Body of pancreas (tissue), 4 donors: ENCODE measurements at regions not wholly inside any gene's neighbourhood (a gene's known extent, or its start where the extent isn't known, plus 50 kb on each side); places are given as distances from the start of the nearest gene placed in this dataset.

Source experiments
- ATAC-seq: fragments of 150-250 bp; one replicate; pipeline ENCODE4 v1.9.1; 2016
- DNase-seq, 4 donors: peaks; one replicate each; pipeline ENCODE4 v3.0.0-alpha.2; 2019
- H3K27ac ChIP-seq, 4 donors: fragments of 200-600 bp; sonication (generic); 1 replicate in 3 of 4; 2 replicates in 1 of 4; pipeline versions ENCODE4 v1.5.1 to v1.6.1; 2016 to 2019; ENCODE audit warnings: mild to moderate bottlenecking in 1 of 4, mixed read lengths in 1 of 4, moderate library complexity in 1 of 4
- H3K27me3 ChIP-seq, 2 donors: fragments of 200-600 bp; sonication (generic); one replicate each; pipeline ENCODE4 v1.6.0; 2016; ENCODE audit warnings: mild to moderate bottlenecking in 1 of 2
- H3K36me3 ChIP-seq, 2 donors: fragments of 200-600 bp; sonication (generic); replicated peaks in 1 of 2; 2 replicates each; pipeline ENCODE4 v1.5.1; 2016; ENCODE audit warnings: low read depth in 2 of 2; ENCODE audit not compliant: insufficient read depth in 1 of 2
- H3K4me1 ChIP-seq: fragments of 200-600 bp; sonication (generic); one replicate; pipeline ENCODE4 v1.6.0; 2016
- H3K4me3 ChIP-seq, 2 donors: fragments of 200-600 bp; sonication (generic); 1 replicate in 1 of 2; 2 replicates in 1 of 2; pipeline ENCODE4 v1.5.1; 2016 to 2019
- H3K9me3 ChIP-seq, 3 donors: fragments of 200-600 bp; sonication (generic); 1 replicate in 2 of 3; 2 replicates in 1 of 3; pipeline ENCODE4 v1.5.1; 2016
- POLR2A ChIP-seq, 3 donors: fragments of 450-650 bp; IDR thresholded peaks; one replicate each; pipeline ENCODE4 v1.6.1; 2016; ENCODE audit warnings: antibody characterized with exemption in 3 of 3, mild to moderate bottlenecking in 2 of 3
- WGBS, 2 donors: methylation state at CpG; one replicate each; pipeline ENCODE4 v1.1.5; 2017; 5-methylcytosine and 5-hydroxymethylcytosine counted together
- intact Hi-C: fragments of 100-400 bp; cut with DNase I; formaldehyde crosslinking; loops from one replicate; pipeline ENCODE4 v1.15.1; 2023
- TF ChIP-seq, protein P1 (sequence below), 7 experiments: fragments of 450-650 bp in 4 of 7; fragments of 200-600 bp in 3 of 7; sonication (generic) in 3 of 7; IDR thresholded peaks; one replicate each; pipeline ENCODE4 v1.5.1; 2016 to 2019; ENCODE audit warnings: antibody characterized with exemption in 7 of 7

GRCh38 chrX:155761185-155761584, 120.0 kb upstream of the VAMP7 start:
- no peaks in the 10 kb centered on the region for H3K4me1 ChIP-seq
- H3K36me3 ChIP-seq: no peaks in the 10 kb centered on the region
- no peak for ATAC-seq
- intact Hi-C loops: no loop called here
- DNase-seq: no peak
- no peaks in the 10 kb centered on the region for H3K9me3 ChIP-seq
- H3K4me3 ChIP-seq: no peak overlapping the region
- TF ChIP-seq POLR2A (IDR thresholded peaks at IDR 0.05): no peak
- TF ChIP-seq, protein P1, sequence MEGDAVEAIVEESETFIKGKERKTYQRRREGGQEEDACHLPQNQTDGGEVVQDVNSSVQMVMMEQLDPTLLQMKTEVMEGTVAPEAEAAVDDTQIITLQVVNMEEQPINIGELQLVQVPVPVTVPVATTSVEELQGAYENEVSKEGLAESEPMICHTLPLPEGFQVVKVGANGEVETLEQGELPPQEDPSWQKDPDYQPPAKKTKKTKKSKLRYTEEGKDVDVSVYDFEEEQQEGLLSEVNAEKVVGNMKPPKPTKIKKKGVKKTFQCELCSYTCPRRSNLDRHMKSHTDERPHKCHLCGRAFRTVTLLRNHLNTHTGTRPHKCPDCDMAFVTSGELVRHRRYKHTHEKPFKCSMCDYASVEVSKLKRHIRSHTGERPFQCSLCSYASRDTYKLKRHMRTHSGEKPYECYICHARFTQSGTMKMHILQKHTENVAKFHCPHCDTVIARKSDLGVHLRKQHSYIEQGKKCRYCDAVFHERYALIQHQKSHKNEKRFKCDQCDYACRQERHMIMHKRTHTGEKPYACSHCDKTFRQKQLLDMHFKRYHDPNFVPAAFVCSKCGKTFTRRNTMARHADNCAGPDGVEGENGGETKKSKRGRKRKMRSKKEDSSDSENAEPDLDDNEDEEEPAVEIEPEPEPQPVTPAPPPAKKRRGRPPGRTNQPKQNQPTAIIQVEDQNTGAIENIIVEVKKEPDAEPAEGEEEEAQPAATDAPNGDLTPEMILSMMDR (IDR thresholded peaks at IDR 0.05): no peak
- H3K27me3 ChIP-seq: no peaks in the 10 kb centered on the region
- no peak overlapping the region for H3K27ac ChIP-seq

- Histone ChIP-seq H3K4me3 (no peak overlapping the region), H3K27me3 (no peaks in the 10 kb centered on the region), H3K9me3 (no peaks in the 10 kb centered on the region), H3K4me1 (no peaks in the 10 kb centered on the region), H3K36me3 (no peaks in the 10 kb centered on the region), H3K27ac (no peak overlapping the region)
- DNase-seq: no peak
- WGBS, 2 donors: 58 to 74% methylated on average over 3 of the region's 3 CpGs
- intact Hi-C loops: no loop called here
- no peak for TF ChIP-seq POLR2A (IDR thresholded peaks at IDR 0.05)
- TF ChIP-seq, protein P1 (IDR thresholded peaks at IDR 0.05): no peak
- no peak for ATAC-seq
Measured at GRCh38 chrX:155757046-155757759, 123.9 kb upstream of the VAMP7 start.

- no peak for ATAC-seq
- DNase-seq: no peak
- TF ChIP-seq, protein P1 (IDR thresholded peaks at IDR 0.05): no peak
- no peak for TF ChIP-seq POLR2A (IDR thresholded peaks at IDR 0.05)
- H3K4me1 ChIP-seq: no peaks in the 10 kb centered on the region
- no peak overlapping the region for H3K4me3 ChIP-seq
- H3K27me3 ChIP-seq: no peaks in the 10 kb centered on the region
- H3K27ac ChIP-seq: no peak overlapping the region
- no peaks in the 10 kb centered on the region for H3K9me3 ChIP-seq
- intact Hi-C loops: no loop called here
- no peaks in the 10 kb centered on the region for H3K36me3 ChIP-seq
Measured at GRCh38 chrX:155755706-155756337, 125.3 kb upstream of the VAMP7 start.

GRCh38 chrX:155751131-155751530, 130.0 kb upstream of the VAMP7 start:
- DNase-seq (no peak), ATAC-seq (no peak)
- no peaks in the 10 kb centered on the region for H3K36me3 ChIP-seq
- TF ChIP-seq, protein P1 (IDR thresholded peaks at IDR 0.05): no peak
- no peak for TF ChIP-seq POLR2A (IDR thresholded peaks at IDR 0.05)
- H3K9me3 ChIP-seq: no peaks in the 10 kb centered on the region
- H3K27me3 ChIP-seq: no peaks in the 10 kb centered on the region
- H3K4me3 ChIP-seq: no peak overlapping the region
- no peaks in the 10 kb centered on the region for H3K4me1 ChIP-seq
- H3K27ac ChIP-seq: no peak overlapping the region
- intact Hi-C loops: no loop called here

DNA sequence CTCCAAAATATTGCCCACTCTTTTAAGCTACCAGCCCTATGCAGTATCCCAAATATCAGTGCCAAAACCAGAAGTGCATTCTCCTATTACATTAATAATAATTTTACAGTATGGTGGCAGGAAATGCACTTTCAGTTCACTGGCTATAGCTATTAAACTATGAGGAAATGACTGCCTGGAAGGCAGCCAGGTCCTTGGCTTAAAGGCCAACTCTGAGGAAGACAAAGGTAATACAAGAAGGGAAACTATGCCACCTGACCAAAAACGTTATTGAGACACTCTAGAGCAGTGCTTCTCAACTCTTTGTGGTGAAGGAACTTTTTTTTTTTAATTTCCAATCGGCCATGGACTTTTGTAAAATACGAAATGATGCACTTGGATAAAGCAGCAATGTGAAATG, 133.6 kb upstream of the VAMP7 start:
- TF ChIP-seq, protein P1 (IDR thresholded peaks at IDR 0.05): no peak
- no peak for TF ChIP-seq POLR2A (IDR thresholded peaks at IDR 0.05)
- Histone ChIP-seq H3K27me3 (no peaks in the 10 kb centered on the region), H3K4me3 (no peak overlapping the region), H3K27ac (no peak overlapping the region), H3K4me1 (no peaks in the 10 kb centered on the region), H3K36me3 (no peaks in the 10 kb centered on the region), H3K9me3 (no peaks in the 10 kb centered on the region)
- intact Hi-C loops: no loop called here
- 37 to 44% methylated on average over 3 of the region's 3 CpGs for WGBS, 2 donors
- peak; percentile 29 to 62 (median 38) for DNase-seq
- no peak for ATAC-seq
